Embryonic facial prominence (tissue), 1 donor: ENCODE measurements at regions not wholly inside any gene's neighbourhood (a gene's known extent, or its start where the extent isn't known, plus 50 kb on each side); places are given as distances from the start of the nearest gene placed in this dataset.
"Not testable (repeated sequence)": the region's sequence is repeated elsewhere in the genome, so short reads cannot be mapped to it uniquely, and the experiment has no call there.

Source experiments
- DNase-seq: peaks from one replicate; pipeline ENCODE4 v3.0.0-alpha.2; 2016; ENCODE audit errors: extremely low spot score

DNA sequence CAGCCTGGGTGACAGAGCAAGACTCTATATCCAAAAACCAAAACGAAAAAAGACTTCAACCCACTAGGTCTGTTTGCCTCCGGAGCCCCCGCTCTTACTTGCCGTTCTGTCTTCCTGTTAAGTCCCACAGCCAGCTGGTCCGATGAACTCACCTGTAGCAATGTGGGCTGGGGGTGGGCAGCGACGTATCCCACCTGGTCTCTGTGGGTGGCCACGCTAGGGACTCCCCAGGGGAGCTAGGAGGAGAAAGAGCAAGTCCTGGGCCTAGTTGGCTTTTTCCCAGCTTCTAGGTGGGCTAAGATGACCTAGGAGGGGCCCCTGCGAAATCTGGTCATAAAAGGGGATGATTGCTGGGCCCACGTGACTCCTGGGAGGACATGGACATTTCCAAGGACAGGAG, 166.0 kb upstream of the KCNG1 start:
- DNase-seq = no peak

- DNase-seq = no peak
Observed at GRCh38 chr20:51187261-51187660, 164.4 kb upstream of the KCNG1 start.

- no peak for DNase-seq
Observed at GRCh38 chr20:51185861-51186260, 163.0 kb upstream of the KCNG1 start.

DNA sequence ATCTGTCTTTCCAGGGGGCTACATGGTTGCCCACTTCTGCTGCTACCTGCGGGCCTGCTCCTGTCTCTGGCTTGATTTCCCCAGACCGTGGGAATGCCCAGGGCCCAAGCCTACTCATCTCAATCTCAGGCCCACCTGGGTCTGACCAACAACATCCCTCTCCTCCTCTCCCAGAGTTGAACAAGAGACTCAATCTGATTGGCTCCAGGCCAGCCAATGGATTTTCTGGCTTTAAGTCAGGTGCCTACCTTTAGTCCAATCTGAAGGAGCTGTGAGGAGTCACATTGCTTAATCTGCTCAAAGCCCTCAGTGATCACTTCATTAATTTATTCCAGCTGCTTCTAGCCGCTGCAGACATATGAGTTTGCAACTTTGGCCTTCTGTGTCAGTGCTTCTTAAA, 162.4 kb upstream of the KCNG1 start:
- no peak for DNase-seq

DNA sequence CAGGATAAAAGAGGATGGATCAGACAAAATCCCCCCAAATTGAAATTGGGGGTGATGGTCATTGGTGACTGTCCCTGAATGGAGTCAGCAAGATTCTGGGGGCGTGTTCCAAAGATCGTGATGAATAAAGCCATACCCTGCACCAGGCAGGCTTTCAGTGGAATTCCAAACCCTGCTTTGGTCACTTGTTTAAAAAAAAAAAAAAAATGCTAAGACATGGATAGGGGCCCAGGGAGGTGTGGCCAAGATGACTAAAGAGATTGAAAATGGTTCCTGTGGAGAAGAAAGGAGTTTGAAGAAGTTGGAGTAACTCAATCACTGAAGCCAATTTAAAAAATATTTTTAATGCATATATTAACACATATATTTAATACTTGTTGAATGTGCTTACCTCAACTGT, 161.4 kb upstream of the KCNG1 start:
- no peak for DNase-seq

DNA sequence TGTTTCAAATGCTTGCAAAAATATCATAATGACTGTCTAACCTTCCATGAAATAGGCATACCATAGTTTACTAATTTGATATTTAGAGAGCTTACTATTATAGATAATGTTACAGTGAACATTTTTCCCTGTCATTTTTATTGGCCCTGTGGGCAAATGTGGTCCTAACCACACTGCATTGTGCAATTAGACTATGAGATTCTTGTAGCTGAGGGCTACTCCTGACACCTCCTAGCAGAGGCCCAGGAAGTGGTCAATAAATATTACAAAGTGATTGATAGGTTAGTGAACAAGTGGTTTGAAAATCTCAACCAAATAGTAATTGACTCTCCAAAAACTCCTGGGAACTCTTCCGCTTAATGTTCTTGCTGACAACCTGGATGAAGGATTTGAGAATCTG, 160.5 kb upstream of the KCNG1 start:
- DNase-seq = no peak

DNA sequence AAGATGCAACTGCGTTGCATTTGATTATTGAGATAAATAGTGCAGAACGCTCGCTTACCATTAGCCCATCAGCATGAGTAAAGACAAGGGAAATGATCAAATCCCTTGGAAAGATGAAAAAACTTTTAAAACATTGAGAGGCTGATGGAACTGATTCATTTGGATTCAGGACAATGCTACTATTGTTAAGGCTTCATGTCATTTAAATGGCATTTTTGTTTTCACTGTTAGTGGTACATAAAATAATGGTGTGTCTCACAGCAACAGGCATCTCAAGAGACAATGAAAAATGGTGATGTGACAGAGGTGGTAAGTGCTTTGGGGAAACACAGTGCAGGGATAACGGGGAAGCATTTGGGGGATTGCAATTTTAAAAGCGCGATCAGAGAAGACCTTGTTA, 159.7 kb upstream of the KCNG1 start:
- no peak for DNase-seq

DNA sequence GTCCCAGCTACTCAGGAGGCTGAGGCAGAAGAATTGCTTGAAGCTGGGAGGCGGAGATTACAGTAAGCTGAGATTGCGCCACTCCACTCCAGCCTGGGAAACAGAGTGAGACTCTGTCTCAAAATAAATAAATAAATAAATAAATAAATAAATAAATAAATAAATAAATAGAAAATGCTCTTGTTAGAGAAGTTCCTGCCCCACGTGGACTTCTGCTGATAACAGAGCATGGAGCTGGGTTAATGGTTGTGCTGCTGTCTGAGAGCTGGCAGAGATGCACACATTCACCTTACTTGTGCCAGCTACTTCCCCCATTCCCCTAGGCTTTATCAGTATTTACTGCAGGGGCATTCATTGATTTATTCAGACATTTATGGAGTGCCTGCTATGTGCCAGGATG, 155.2 kb upstream of the KCNG1 start:
- DNase-seq = no peak

DNA sequence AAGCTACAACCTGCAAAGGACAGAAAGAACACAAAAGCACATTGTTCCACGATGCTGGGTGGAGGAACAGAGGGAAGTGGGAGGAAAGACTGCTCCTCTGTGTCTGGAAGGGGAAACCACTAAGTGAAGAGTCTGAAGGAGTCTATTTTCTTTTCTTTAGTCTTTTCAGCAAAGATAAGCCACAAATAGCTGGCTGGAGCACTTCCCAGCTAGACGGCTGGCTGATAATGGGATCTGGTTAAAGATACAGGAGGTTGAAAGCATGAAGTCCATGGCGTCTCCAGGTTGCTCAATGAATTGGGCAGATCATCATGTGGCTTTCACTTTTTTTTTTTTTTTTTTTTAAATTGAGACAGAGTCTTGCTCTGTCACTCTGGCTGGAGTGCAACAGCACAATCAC, 154.0 kb upstream of the KCNG1 start:
- no peak for DNase-seq

DNA sequence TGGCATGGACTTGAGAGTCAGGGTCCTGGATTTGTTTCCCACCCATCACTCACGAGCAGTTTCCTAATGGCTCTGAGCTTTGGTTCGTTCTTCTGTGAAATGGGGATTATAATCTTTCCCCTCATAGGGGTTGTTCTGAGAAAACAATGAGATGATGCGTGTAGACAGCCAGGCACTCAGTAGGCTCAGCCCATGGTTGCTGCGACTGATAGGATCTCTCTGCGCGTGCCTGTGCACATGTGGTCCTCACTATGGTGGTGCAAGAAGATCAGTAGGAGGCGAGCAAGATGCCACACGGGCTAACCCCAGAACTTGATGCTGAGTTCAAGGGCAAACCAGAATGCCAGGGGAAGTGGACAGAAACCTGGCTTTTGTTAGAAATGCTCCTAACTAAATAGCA, 153.5 kb upstream of the KCNG1 start:
- DNase-seq = no peak

- no peak for DNase-seq
Observed at GRCh38 chr20:51175724-51176123, 152.8 kb upstream of the KCNG1 start.

DNA sequence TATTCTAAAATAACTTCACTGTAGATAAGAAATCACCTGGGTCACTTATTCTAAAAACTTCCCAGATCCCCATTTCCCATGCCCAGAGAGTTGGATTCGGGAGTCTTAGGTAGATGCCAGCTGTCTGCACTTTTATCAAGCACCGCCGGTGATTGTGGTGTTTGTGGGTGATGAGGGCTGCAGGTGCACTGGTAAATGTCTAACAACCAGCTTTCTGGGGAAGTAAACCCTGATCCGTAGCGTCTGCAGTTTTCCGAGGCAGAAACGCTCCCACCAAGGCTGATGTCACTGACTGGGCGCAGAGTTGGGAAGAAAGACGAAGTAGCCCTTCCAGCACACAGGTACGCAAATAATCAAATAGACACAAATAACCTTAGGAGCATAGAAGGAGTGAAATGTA, 152.2 kb upstream of the KCNG1 start:
- no peak for DNase-seq

DNA sequence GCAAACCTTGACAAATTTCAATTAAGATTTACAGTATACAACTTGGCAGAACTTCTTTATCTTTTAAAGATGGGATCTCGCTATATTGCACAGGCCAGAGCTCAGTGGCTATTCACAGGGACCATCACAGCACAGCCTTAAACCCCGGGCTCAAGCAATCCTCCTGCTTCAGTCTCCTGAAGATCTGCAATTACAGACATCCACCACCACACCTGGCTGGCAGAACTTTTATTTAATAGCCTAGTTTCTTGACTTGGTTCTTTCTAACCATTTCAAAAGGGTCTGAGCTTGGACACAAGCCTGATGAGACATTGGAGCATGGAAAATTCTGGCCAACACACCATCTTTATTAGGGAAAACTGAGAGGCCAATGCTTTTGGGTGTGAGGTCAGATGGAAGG, 151.6 kb upstream of the KCNG1 start:
- DNase-seq = no peak

DNA sequence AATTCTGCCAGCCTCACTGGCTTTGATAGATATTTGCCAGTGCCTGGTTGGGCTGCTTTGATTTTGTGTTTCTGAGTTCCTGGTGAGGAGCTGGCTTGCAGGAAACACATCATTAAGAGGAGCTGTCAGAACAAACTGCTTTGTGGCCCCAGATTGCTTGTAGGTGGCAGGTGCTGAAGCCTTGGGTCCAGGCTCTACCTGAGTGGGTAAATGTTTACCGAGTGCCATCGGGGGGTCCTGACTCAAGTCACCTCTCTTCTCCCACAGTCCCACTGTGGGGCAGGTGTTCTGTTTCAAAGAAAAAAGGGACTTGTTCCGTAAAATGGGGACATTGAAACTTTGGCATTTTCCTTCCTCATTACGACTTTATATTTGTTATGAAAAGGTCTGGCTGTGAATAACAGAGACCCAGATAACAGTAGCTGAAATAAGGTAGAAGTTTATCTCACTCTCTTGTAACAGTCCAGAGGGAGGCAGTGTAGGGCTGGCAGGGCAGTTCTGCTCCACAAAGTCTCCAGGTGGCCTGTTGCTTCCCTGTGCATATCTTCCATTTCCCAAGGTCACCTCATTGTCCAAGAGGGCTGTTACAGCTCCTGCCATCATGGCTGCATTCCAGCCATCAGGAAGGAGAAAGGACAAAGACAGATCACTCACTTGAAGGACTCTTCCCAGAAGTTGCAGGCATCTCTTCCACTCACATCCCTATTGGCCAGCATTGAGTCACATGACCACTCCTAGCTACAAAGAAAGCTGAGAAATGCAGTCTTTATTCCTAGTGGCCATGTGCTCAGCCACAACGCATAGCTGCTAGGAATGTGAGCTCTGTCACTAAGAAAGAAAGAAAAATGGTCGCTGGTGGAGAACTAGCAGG, 149.9 kb upstream of the KCNG1 start:
- DNase-seq = no peak

- no peak for DNase-seq
Observed at GRCh38 chr20:51171141-51171540, 148.2 kb upstream of the KCNG1 start.

- DNase-seq = no peak
Observed at GRCh38 chr20:51169813-51170212, 146.9 kb upstream of the KCNG1 start.

- DNase-seq = not testable (repeated sequence)
Observed at GRCh38 chr20:51167911-51168310, 145.0 kb upstream of the KCNG1 start.

- DNase-seq = no peak
Observed at GRCh38 chr20:51166489-51166888, 143.6 kb upstream of the KCNG1 start.

DNA sequence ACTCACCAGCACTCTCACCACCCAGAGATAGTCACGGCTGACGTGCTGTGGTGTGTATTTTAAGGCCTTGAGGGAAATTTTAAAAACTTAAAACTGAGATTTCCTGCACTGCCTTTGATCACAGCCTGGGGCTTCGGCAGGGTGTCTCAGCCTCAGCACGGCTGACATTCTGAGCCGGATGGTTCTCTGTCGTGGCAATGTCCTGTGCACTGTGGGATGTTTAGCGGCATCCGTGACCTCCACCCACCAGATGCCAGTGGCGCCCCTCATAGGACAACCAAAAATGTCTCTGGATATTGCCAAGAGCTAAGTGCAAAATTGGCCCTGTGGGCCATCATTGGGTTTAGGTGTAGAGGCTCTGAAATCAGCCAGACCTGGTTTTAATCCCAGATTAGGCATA, 142.2 kb upstream of the KCNG1 start:
- no peak for DNase-seq

GRCh38 chr20:51164731-51165130, 141.8 kb upstream of the KCNG1 start:
- DNase-seq = no peak

DNA sequence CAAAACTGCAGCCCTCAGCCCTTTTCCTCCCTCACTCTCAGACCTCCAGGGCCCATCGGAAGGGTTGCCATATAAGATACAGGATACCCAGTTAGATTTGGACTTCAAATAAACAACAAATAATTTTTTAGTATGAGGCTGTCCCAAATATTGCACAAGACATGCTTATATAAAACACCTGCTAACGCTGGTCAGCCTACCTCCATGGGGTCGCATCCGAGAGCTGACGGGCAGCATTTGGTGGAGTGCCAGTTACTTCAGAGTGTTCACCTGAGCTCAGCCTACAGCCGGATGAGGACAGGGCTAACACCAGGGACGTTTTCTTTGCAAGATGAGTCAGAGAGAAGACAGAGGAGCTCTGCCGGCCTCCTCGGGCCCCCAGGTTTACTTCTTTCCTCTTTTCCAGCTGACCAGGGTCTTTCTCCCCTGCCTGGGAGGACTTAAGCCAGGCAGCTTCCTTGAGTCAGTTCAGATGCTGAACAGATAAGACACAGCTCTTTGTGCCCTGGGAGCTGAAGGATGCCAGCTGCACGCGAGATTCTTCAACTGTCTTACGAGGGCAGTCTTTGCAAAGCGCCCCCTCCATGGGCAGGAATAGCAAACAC, 141.2 kb upstream of the KCNG1 start:
- DNase-seq = no peak

DNA sequence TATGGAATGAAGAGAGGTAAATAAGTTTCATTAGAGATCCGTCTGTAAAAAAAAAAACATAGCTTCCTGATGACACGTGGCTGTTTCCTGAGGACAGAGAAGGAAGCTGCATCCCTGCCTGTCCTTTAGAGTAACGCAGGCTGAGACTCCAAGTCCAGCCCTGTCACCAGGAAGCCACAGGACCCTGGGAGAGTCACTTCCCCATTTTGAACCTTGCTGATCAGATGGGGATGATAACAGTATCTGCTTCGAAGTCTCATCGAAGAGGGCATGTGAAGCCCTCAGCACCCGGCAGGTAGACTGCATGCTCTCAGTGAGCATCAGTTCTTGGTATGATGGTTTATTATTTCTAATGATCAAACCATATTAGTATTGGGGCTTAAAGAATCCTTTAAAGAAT, 139.1 kb upstream of the KCNG1 start:
- no peak for DNase-seq

- no peak for DNase-seq
Observed at GRCh38 chr20:51160821-51161220, 137.9 kb upstream of the KCNG1 start.

DNA sequence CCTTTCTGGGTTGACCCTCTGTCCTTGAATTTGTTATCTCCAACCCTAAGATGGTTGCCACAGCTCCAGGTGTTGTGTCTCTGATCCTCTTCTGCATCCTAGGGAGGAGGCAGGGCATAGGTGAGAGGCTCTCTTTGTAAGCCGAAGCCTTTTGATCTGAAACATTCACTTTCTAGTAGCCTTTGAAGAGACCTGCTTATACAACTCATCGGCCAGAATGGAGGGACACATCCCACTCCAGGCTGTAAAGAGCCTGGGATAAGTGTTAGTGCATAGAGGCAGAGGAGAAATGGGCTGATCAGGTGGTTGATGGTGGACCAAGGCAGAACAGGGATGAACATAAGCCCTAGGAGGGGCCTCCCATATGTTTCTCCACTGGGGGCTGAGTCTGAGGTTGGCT, 137.1 kb upstream of the KCNG1 start:
- no peak for DNase-seq
